GM11168 (cell line): ENCODE measurements at regions not wholly inside any gene's neighbourhood (a gene's known extent, or its start where the extent isn't known, plus 50 kb on each side); places are given as distances from the start of the nearest gene placed in this dataset.

Experiments
- in situ Hi-C: fragments of 300-500 bp; cut with MboI; formaldehyde crosslinking; loops from one replicate; pipeline ENCODE4 v1.12.0; 2022; ENCODE audit warnings: low sequenced_read_pairs; ENCODE audit not compliant: unreplicated experiment

DNA sequence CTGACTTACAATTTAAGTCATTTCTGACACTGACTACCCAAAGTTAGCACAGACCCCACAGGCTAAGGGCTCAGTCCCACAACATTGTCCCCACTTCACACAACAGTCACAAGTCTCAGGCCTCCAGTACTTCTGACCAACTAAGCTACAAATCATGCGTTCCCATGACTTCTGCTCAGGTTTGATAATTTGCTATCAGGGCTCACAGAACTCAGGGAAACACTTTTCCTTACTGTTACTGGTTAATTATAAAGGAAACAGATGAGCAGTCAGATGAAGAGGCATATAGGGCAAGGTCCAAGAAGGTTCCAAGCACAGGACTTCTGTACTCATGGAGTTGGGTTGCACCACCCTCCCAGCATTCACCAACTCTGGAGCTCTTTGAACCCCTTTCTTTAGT, 151.2 kb upstream of the TNR start:
- in situ Hi-C loops = no loop called here

DNA sequence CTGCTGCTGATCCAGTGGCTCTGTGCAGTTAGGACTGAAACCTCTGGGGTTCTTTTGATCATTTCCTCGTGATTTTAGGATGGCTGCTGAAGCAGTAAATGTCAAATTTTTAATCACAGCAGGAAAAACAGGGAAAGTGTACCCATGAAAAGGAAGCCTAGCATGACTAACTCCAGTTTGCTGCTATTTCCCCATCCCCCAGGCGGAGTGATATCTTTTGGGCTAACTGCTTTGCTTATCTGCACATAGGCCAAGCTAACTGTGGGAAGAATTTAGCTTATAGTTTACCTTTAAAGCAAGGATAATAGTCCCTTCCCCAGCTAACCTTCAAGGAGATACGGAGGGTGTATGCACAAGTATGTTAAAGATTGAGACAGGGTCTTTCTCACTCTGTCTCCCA, 149.8 kb upstream of the TNR start:
- in situ Hi-C loops = no loop called here

DNA sequence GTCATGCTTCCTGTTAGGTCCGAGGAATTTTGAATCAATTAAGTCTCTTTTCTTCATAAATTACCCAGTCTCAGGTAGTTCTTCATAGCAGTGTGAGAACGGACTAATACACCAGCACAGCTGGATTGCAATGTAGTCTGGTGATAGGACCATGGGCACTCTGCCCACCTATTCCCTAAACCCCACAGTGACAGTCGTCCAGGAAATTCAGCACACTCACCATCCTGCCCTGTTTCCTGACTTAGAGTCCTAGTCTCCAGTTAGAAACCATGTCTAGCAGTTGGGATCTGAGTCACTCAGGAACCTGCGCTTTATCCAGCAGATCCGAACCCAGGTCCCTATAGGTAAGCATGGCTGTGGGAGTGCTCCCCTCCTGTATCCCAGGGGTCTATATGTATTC, 149.3 kb upstream of the TNR start:
- in situ Hi-C loops = no loop called here

DNA sequence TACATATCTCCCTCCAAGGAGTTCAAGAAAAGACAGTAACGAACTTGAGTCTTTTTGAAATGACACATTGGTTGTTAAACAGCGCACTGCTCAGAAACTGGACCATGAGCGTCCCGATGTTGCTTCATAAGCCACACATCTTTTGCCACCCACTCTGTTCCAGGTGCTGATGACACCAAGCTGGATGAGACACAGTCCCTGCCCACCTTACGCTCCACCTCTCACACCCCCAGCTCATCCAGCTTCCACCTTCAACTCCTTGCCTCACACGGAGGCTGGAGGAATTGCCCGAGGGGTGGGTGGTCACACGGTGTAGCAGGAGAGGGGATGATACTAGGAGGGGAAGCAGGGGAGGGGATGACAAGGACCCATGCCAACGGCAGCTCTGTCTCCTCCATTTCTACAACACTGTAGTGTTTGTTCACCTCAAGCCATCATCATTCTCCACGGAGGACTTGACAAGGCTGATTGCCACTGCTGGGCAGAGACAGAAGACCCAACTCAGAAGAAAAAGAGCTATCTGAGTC, 148.5 kb upstream of the TNR start:
- in situ Hi-C loops = no loop called here

DNA sequence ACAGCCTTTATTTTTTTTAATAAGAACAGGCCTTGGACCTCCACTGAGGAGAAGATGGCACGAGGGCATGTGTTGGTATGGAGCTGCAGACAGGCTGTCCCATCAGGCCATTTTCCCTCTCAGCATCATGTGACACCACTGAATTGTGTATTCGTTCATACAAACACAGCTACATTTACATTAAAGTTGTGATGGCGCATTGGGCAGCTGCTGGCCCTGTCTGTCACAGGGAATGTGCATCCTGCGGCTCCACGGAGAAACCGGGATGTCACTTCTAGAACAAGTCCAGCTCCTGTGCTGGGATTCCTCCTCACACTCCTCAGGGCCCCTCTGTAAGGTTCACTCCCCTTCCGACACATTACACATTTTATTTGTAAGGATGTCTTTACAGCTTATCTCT, 147.6 kb upstream of the TNR start:
- in situ Hi-C loops = no loop called here

DNA sequence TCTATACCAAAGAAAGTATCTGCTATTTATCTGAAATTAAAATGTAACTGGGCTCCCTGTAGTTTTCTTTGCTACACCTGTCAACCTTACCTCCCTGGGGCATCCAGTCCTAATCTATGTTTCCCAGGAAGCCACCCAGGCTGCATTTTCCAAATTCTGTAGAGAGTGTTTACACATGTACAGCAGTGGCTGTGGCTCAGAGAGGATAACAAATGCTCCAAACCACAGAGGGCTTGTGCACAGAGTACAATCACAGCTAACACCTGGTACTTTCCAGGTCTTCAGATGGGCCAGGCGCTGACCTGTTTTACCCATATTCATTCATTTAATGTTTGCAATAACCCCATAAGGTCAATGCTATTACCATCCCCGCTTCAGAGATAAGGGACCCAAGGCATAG, 146.5 kb upstream of the TNR start:
- in situ Hi-C loops = no loop called here

DNA sequence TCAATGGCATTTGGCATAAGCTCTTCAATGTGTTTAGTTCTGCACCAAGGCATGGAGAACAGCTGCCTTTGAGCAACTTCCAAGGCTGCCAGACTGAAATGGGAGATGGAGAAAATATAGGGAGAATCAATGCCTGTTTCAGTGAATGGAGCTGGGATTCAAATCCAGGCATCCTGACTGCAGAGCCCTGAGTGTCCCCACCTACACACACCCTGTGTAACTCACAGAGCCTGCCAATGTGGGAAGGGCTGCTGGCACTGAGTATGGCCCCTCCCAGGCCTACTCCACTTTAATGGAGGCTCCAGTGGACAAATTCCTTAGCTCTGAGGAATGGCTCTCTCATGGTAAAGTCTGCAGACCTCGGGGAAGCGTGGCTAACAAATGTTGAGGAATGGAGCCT, 145.6 kb upstream of the TNR start:
- in situ Hi-C loops = no loop called here

DNA sequence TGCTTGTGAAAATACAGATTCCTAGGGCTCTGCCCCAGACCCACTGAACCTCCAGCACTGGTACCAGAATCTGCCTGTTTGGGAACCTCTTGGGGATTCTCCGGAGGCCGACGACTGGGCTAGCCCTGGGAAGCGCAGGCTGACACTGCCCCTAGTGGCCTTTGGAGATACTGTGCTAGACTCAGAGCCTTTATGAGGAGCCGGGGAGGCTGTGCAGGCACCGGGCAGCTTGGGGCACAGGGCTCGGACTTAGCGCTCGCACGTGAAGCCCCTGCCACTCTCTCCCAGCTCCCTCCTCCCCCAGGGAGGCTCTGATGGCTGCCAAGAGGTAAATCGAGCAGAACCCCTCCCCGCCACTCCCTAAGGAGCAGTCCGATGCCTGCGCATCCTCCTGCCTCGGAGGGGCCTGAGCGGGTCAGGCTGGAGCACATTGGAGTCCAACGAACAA, 144.6 kb upstream of the TNR start:
- in situ Hi-C loops = no loop called here

DNA sequence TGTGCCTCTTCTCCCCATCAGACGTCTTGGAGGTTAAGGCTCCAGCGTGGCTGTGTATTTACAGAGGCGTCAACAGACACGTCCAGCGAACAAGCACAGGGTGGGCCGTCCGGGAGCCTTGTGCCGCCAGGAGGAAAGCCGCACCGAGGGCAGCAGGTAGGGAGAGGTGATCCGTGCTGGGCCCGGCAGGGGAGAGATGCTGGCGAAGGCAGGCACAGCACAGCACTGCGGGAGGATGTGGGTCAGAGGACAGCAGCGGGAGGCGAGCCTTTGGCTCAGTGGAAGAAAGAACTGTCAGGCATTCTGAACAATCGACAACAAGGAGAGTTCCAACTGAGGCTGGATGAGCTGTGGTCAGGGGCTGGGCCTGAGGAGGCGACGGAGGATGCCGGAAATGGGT, 144.1 kb upstream of the TNR start:
- in situ Hi-C loops = no loop called here

DNA sequence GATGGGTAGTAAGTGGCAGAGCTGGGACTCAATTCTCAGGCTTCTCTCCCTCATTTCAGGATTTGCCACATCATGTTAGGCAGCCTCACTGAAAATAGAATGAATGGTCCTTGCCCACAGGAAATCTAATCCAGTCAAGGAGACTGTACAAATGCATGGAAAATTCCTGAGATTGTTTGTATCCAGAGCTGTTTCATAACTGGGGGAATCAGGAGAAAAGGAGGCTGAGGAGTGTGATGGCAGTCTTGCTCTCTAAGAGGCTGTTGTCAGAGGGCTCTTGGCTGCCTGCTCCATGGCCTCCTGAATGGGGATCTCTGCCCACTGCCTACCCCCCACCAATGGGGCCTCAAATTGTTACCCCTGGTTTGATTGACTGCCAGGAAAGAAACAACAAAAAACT, 141.9 kb upstream of the TNR start:
- in situ Hi-C loops = no loop called here

DNA sequence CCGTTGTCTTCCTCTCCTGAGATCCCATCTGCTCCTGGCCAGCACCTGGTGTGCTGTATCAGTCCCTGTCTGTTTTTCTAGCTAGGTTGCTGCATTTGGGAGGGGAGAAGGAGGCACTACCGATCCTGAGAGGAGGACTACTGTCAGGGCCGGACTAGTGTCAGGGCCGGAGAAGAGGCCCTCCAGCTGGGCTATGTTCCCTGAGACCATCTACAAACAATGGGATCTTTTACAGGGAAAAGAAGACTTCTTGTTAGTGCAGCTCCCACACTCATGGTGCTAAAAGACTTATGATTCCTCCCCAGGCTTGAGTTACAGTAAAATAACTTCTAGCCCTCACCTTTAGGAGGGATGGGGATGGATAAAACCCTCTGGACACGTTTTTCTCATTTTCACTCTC, 141.0 kb upstream of the TNR start:
- in situ Hi-C loops = no loop called here

DNA sequence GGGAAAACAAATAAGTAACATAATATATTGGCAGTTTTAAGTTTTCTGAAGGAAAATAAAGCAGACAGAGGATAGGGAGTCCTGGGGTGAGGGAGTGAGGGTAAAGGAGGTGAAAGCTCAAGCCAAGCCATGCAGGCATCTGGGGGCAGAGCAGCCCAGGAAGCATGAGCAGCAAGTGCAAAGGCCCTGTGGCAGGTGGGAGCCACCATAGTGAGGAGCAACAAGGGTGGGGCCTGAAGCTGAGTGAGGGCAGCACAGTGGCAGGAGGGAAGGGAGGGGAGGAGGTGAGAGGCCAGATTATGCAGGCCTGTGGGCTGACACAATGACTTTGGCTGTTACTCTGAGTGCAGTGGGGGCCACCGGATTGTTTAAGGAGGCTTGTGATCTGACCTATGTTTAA, 138.8 kb upstream of the TNR start:
- in situ Hi-C loops = no loop called here

DNA sequence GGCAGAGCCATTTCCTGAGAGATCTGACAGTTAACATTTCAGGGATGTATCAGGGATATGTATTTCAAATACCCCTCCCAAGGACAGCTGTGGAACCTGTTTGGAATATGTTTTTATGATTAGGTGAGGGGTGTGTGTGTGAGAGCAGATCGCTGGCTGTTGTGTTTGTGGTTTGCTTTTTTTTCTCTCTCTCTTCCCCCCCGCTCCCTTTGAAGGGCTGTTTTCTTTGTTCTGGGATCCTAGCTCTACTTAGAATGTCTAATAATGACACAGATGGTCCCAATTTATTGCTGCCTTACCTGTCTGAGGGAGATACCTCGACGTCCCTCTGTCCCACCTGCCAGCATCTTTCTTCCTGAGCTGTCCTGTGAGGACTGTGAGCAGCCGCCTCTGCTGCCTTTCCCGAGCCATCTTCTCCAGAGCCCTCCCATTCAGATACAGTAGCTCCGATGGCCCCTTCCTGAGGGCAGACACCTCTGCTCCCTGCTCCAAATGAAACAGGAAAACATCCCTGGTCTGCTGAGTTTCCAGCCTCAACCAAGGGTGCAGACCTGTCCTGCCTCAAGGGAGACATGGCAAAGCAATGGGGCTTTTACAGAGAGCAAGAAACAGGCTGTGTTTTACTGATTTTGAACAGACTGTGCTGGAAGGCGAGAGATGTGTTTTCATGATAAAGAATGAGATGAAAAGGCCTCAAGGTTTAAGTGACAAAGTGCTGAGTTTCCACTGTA, 138.0 kb upstream of the TNR start:
- in situ Hi-C loops = no loop called here

DNA sequence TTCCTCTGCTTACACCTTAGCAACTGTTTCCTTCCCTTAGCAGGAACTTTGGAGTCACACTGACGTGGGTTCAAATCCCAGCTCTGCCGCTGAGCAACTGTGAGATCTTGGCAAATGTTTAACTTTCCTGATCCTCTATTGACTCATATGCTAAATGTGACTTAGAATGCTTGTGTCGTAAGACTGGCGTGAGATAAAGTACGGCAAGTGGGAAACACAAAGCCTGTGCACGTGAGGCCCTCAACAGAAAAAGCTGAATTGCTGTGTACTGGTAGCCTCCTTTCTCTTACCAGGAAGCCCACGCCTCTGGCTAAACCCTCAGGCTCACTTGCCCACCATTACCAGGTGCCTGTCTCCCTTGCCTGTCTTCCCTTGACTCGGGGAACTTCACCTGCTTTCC, 135.4 kb upstream of the TNR start:
- in situ Hi-C loops = no loop called here

DNA sequence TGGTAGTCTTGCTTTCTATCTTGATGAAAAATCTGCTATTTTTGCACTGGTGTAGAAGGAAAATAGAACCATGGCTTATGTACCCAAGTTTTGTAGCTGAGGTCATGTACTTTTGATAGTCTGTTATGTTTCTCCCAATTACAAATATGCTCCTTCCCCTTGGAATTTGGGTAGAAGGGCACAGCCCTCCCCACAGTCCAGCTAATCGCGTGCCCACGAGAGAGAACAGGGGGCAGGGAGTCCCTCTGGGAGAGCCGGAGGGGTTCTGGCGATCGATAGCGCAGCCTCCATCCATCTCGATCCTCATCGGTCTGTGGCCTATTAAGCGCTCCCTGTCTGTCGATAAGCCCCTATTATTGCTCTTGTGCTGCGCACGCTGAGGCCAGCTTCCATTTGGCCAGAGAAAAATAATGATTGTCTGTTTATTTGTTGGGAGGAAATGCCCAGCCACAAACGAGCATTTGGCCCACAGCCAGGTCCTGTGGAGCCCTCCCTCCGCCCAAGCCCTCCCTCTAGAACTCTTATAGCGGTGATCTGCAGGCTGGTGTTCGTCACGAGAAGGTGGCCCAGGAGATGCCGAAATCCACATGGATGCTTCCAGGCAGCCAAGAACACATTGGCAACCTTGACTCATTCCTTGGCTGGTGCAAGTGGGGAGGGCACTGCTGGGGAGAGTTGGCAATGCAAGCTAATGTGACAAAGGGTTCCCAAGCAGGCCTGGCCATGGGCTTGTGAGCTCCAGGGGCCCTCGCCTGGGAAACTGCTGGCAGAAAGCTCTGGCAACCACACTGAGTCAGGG, 134.7 kb upstream of the TNR start:
- in situ Hi-C loops = no loop called here

DNA sequence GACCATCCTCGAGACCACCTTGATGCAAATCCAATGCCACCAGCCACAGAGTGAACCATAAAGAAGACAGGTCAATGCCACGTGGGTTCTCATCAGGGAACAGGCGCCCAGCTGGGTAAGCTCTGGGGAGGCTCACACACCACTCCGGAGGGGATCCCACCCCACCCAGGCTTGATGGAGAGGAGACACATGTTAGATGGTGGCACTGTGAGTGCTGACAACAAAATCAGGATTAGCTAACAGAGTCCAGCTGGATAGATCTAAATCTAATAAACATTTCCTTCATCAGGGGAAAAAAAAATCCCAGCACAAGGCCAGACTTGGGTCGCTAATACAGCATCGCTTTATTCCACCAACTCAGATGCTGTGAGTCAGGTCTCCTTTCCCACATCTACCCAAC, 132.2 kb upstream of the TNR start:
- in situ Hi-C loops = no loop called here

DNA sequence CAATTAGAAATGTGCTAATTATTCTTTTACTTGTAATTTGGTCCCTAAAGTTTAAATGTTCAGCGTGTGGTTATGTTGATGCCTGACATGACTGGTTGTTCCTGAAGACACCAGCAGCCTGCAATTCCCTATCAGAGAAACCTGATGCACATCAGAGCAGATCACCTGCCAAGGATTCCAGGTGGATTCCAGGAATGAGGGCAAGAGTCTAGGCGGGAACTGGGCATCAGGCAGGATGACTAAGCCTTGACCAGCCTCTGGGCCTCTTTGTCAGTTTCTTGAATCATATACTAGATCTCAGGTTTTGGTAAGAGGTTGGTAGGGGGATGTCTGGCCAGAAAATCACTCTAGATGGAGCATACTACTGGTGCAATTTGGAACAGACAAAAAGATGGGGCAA, 130.7 kb upstream of the TNR start:
- in situ Hi-C loops = no loop called here

DNA sequence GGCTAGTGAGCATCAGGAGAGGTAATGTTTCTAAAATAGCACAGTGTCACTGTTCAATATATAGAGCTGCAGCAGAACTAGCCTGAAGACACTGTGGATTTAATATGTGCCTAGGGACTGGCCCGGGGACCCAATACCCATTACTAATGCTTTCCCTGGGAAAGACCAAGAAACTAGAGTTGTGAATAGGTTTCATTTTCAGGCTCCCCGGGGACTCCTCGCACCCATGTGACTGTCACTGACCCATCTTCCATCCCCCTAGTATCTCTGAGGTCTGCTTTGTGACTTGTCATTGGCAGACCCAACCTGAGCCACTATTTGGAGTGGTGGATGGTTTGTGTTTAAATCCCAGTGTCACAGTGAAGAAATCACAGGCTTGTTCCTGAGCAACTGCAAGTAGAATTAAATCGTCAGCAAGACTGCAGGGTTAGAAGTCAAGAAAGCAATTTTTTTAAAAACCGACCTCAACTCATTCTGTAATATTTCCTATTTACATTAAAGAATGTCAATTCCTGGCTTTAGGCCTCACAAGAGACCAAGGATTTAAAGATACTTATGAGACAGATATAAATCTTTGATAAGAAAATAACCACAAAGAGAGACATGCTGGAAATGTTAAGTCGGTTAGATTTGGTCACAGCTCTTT, 130.0 kb upstream of the TNR start:
- in situ Hi-C loops = no loop called here

DNA sequence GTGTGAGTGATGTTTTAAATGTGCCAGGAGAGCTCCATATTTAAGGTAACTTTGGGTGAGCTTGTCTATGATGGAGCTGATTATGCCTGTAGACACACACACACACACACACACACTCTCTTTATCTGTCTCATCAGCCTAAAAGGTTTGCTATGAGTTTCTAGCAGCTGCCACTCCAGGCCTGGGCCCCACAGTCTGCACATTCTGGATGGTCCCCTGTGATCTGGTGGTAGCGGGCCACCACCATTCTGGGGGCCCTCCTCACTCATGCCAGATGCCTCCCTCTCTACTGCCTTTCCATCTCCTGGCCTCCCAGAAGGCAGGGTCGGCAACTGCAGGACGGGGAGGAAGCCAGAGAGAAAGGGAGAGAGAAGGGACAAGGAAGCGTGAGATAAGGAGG, 129.2 kb upstream of the TNR start:
- in situ Hi-C loops = no loop called here

DNA sequence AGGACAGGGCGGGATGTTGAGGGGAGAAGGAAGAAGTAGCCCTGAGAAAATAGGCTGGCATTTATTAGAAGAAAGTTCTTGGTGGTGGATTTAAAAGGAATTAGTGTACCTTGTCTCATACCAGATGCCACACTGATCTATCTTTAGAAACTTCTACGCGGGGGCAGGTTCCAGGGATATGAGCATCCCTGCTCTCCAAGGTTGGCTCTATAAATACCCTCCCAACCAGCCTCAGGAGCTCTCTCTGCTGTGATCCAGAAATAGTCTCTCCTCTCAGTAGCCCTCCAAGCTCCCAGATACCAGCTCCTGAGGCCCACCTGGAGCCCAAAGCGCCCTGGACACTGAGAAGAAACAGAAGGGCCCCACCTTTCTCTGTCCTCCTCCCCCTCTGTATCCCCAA, 128.3 kb upstream of the TNR start:
- in situ Hi-C loops = no loop called here

DNA sequence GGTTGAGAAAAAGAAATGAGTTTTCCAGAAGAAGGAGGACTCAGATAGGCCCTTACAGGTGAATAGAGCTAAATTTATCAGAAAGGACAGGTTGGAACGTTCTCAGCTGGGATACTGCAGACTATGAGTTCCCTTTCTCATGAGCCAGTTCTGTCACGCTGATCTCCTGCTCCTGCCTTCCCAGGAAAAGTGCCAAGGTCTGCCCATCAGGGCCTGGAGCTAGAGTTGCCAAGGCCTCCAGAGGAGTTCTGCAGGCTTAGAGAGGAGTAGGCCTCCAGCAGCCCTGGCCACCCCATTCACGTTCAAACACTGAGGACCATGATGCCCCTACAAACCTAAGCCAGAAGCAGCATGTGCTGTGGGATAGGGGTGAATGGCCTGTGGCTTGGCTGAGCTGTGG, 126.8 kb upstream of the TNR start:
- in situ Hi-C loops = no loop called here
